Kidney capillary endothelial cell (primary cell): ENCODE measurements at regions not wholly inside any gene's neighbourhood (a gene's known extent, or its start where the extent isn't known, plus 50 kb on each side); places are given as distances from the start of the nearest gene placed in this dataset.
"Not testable (repeated sequence)": the region's sequence is repeated elsewhere in the genome, so short reads cannot be mapped to it uniquely, and the experiment has no call there.

ENCODE experiments used
- DNase-seq: peaks from one replicate; pipeline ENCODE4 v3.0.0-alpha.2; 2018; ENCODE audit warnings: low spot score

DNA sequence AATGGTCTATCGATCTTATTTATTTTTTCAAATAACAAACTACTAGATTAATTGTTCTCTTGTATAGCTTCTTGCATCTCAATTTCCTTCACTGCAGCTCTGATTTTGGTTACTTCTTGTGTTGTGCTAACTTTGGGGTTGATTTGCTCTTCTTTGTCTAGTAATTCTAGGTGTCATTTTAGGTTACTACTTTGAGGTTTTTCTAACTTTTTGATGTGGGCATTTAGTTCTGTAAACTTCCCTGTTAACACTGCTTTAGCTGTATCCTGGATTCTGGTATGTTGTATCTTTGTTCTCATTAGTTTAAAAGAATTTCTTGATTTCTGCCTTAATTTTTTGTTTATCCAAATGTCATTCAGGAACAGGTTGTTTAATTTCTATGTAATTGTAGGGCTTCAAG lies 1188.0 kb downstream of the DNAJB9 start:
- no peak for DNase-seq

DNA sequence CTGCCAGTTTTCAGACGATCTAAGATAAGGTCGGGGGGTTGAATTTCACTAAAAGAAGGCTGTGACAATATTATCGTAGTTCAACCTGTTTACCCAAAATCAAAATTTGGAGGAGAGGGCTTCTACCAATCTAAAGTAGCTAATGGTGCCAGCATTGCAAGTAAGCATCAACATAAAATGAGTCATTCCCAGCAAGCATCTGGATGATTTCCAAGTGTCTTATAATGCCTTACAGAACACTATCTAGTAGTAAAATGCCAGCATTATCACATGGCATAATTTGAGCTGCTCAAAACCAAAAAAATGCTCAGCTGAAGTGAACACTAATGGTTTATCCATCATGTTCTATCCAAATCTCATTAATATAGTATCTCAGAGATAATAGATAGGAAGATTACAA lies 1193.9 kb downstream of the DNAJB9 start:
- DNase-seq = no peak

DNA sequence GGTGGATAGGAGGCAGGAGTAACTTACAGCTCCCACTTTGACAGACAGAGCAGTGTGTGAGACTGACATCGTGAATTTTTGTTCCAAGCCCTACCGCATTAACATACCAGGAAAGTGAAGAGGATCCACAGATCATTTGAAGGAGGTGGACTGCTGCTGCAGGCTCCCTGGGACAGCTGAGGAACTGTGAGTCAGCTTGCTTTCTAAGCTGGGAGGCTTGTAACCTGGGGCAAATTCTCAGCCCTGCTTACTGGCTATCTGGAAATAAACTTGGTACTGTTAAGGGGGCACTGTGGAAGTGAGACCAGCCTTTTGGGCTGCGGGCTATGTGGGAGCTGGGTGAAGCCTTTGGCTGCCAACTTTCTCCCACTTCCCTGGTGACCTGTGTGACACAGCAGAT lies 1202.5 kb downstream of the DNAJB9 start:
- no peak for DNase-seq

DNA sequence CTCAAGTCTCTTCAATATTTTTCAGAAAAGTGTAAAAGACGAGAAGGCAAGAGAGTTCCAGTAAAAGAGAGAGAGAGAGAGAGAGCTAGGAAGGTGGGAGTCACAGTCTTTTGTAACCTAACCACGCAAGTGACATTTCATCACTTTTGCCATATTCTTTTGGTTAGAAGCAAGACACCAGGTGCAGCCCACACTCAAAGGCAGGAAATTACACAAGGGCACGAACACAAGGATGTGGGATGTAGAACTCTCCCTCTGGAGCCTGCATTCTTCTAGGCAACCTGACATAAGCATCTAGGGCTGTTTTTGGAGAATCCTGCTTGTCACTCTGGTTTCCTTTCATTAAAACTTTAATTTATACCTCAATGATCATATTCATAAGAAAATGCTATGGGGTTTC lies 1213.1 kb downstream of the DNAJB9 start:
- DNase-seq = no peak

DNA sequence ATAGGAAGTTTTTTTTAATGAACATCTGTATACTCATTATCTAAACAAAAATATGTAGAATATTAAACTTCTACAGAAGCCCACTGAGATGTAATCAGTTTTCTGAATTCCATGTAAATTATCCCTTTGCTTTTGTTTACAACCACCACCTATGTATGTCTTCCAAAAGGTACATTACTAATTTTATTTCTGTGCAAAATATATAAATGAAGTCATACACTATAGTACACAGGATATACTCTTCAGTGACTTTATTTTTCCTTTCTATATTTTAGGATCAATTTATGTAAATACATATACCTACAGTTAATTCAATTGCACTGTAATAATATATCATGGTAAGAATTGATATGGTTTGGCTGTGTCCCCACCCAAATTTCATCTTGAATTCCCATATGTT lies 1236.9 kb downstream of the DNAJB9 start:
- DNase-seq = no peak

DNA sequence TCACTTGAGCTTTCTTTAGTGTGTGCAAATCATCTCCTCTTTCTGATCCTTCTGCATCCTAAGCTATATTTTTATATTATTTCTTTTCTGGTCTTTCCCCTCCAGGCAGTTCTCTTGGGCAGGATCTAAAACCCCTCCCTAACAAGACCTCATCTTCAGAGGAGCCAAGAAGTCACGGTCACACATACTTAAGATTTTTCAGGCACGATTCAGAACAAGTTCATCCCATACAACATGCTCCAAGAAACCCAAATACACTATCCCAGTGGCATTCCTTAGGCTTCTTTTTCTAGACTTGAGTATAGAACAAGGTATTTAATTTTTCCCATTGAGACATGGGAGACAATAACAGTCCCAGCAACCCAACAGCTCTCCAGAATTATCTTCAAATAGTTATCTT lies 1251.5 kb downstream of the DNAJB9 start:
- no peak for DNase-seq

GRCh38 chr7:109834851-109835250 lies 1256.1 kb upstream of the LRRN3 start:
- DNase-seq = no peak

DNA sequence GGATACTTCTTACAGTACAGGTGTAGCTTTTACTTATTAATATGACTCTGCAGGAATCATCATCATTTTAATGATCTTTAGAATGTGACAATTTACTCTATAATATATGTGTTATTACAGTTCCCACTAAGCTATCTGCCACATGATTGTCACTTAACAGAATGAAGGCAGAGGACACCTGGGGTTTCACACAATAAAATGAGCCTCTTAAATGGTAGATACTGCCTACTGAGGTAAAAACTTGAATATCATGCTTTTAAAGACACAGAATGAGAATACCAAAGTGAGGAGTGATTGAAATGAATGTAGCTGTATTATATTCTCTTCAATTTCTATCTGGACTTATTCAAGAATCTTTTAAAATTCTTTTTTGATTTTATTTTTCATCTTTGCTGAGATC lies 1255.3 kb upstream of the LRRN3 start:
- no peak for DNase-seq

DNA sequence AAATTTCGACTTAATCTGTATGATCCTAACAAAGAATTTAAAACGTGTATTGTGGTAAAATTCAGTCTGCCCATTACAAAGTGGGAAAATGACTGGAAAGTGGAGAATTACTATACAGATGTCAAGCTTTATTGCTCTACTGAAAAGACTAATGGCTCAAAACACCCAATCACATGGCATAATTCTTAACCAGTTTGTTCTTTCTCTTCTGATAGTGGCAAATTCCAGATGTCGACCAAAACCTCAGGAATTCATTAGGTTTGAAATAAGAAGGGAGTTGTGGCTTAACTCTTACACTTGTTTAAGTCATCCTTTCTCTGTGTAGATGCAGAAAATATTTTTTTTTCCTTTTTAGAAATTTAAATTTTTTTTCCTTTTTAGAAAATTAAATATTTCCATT lies 1254.9 kb upstream of the LRRN3 start:
- DNase-seq = no peak

- DNase-seq = no peak
Measured at GRCh38 chr7:109842386-109842785, 1248.5 kb upstream of the LRRN3 start.

DNA sequence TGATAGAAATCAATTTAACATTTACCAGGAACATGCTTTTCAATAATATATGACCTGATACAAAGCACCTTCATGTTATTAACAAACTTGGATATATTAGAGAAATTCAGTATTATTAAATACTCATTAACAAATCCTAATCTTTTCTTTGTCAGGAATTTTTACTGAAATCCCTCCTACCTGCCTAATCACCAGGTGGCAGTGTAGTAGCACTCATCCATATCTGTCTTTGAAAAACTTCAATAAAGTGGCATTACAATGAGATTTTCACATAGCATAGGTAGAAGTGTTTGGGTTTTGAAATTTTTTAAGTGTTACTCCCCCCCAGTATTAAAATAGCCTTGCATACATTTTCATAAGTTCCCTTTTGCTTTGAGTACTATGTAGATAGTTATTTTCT lies 1246.6 kb upstream of the LRRN3 start:
- DNase-seq = peak; percentile 16

GRCh38 chr7:109864230-109864629 lies 1226.7 kb upstream of the LRRN3 start:
- no peak for DNase-seq

- no peak for DNase-seq
Measured at GRCh38 chr7:109868215-109868860, 1222.6 kb upstream of the LRRN3 start.

DNA sequence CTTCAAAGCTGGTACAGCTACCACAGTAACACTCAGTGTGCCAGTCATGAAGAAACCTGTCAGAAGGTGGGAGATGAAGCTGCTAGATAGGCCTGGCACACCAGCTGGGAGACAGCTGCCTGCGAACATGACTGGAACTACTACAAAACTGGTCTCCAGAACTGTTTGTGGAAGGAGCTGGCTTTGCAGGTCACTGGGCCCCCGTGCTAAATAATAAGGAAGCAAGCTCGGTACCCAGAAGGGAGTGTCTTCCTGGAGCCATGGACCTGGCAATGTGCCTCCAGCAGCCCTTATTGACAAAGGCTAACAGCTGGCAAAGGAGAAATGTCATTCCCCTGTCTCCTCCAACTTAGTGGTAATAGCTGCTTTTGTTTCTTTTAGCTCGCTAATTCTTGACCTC lies 1217.6 kb upstream of the LRRN3 start:
- no peak for DNase-seq

DNA sequence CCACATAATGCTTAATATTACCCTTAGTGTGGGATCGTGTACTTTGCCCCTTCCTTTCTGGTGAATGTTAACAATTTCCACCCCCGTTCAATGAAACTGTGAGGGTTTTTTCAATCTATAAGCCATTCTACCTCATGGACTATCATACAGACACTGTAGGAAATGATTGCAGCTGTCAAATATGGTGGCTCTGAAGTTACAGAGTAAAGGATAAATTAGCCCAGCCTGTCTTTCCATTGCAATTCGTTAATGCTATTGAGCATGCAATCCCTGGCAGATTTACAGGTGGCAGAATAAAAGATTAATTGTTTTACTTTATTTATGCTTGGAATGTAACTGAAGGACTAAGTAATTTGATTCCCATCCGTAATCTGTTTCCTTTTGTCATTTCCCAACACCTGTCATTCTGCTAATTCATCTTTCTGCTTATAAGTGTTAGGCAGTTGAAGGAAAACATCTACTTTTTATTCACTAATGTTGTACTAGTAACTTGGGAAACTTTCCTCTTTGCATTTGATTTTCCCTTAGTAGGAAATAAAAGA lies 1211.6 kb upstream of the LRRN3 start:
- no peak for DNase-seq

GRCh38 chr7:109890622-109891021 lies 1200.3 kb upstream of the LRRN3 start:
- no peak for DNase-seq

DNA sequence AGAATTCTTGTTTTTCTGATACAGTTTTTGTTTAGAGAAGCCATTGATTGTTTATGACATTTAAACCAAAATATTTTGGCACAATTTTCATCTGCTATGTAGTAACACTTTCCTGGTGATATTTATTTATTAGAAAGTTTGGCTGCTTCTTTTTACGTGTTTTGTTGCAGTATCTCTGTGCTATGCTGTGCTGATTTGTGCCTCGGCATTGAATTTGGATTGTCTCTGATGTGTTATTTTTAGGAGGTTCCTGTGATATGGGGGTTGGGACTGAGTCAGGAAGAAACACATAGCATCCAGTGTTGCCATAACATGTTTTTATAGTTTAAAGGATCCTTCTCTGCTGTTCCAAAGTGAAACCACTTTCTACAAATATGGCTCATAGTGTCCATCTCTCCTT lies 1197.7 kb upstream of the LRRN3 start:
- DNase-seq = no peak

GRCh38 chr7:109895536-109895935 lies 1195.4 kb upstream of the LRRN3 start:
- DNase-seq = no peak

DNA sequence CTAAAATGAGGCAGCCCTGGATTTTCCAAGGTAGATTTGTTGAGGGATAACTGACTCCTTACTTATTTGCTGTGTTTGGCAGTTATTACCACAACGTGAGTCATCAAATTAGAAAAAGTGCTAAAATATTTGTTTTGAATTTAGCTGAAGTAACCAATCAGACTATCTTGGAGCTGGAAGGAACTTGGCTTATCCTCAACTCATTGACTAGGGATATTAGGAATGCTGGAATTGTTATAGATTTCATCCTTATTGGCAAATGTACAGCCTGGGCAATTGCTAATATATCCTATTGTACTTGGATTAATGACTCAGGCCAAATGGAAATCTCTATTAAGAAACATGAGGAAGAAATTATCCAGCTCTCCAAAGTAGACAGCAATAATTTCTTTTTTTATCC lies 1189.0 kb upstream of the LRRN3 start:
- DNase-seq = no peak

DNA sequence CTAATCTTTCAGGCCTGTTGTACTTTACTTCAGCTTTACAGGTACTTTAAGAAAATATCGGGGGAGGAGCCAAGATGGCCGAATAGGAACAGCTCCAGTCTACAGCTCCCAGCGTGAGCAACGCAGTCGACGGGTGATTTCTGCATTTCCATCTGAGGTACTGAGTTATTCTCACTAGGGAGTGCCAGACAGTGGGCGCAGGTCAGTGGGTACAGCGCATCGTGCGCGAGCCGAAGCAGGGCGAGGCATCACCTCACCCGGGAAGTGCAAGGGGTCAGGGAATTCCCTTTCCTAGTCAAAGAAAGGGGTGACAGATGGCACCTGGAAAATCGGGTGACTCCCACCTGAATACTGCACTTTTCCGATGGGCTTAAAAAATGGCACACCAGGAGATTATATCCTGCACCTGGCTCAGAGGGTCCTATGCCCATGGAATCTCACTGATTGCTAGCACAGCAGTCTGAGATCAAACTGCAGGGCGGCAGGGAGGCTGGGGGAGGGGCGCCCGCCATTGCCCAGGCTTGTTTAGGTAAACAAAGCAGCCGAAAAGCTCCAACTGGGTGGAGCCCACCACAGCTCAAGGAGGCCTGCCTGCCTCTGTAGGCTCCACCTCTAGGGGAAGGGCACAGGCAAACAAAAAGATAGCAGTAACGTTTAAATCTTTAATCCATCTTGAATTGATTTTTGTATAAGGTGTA lies 1185.4 kb upstream of the LRRN3 start:
- not testable (repeated sequence) for DNase-seq

DNA sequence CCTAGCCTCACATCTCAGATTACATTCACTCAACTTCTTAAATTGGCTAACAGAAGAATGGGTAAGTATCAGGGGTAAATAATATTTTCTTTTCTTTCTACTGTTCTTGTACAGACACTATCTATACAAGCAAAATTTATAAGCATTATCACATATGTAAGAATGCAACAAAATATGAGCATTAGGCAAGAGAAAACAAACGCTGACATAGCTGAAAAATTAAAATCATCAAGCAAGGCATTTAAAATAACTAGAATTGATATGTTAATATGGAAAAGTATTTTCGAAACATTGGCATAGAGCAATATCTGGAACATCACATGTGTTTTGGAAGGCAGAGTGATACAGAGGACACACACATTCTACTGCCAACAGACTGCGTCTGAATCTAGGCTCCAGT lies 1175.3 kb upstream of the LRRN3 start:
- no peak for DNase-seq

GRCh38 chr7:109926738-109927137 lies 1164.2 kb upstream of the LRRN3 start:
- DNase-seq = no peak

DNA sequence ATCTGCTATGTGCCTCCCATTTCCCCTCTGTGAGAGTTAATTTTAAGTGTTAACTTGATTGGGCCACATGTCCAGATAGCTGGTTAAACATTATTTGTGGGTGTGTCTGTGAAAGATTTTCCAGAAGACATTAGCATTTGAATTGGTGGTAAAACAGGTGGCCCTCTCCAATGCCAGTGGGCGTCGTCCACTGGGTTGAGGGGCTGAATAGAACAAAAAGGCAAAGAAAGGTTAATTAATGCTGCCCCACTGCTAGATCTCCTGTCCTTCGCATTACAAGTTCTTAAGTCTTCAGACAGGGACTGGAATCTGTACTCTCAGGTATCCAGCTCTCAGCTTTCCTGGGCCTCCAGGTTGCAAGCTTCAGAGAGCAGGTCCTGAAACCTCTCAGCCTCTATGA lies 1160.9 kb upstream of the LRRN3 start:
- no peak for DNase-seq

- no peak for DNase-seq
Measured at GRCh38 chr7:109939207-109939606, 1151.7 kb upstream of the LRRN3 start.
